HepG2 (cell line): ENCODE measurements at regions not wholly inside any gene's neighbourhood (a gene's known extent, or its start where the extent isn't known, plus 50 kb on each side); places are given as distances from the start of the nearest gene placed in this dataset.
"Not testable (repeated sequence)": the region's sequence is repeated elsewhere in the genome, so short reads cannot be mapped to it uniquely, and the experiment has no call there.

Source experiments
- ATAC-seq: fragments of 200-7000 bp; cut with Tn5 transposase; 3 replicates; pipeline ENCODE4 v1.9.1; 2020; ENCODE audit warnings: mild to moderate bottlenecking, moderate library complexity
- BruUV-seq: library from RNA; stranded (reverse); fragments of 400-500 nt; replicated peaks from 2 replicates; lab custom pipeline; 2021; lab: Mats Ljungman, UMichigan
- CTCF ChIA-PET: fragments of 300-600 bp; formaldehyde crosslinking; extraction: SDS; loops from one replicate; lab custom pipeline; 2021; ENCODE audit warnings: low total read pairs, inconsistent platforms, low intra/inter-chr PET ratio; lab: Yijun Ruan, JAX
- POLR2A ChIA-PET: fragments of 350-600 bp; sonication (Branson Sonifier 250); formaldehyde crosslinking; loops from one replicate; lab custom pipeline; 2020; ENCODE audit warnings: antibody characterized with exemption, inconsistent platforms; lab: Yijun Ruan, JAX
- DNase-seq: peaks from one replicate; pipeline ENCODE4 v3.0.0-alpha.2; 2015; ENCODE audit warnings: low spot score
- FAIRE-seq: peaks from 3 replicates; lab custom pipeline; 2011; peaks lifted over from hg19 to GRCh38; lab: Jason Lieb, UNC
- H2AFZ ChIP-seq: one replicate; pipeline ENCODE4 v1.6.1; 2011; ENCODE audit warnings: low read length, inconsistent platforms
- H3K27ac ChIP-seq: fragments of 300-600 bp; 3 replicates; pipeline ENCODE4 v1.8.0; 2011; ENCODE audit warnings: mixed run types, mild to moderate bottlenecking, mixed read lengths, low read length, inconsistent platforms; ENCODE audit not compliant: insufficient read depth; ENCODE audit errors: extremely low read length
- H3K27me3 ChIP-seq, 2 experiments: fragments of 200-600 bp in 1 of 2; 2 replicates in 1 of 2; 3 replicates in 1 of 2; pipeline versions ENCODE4 v1.6.0 to v1.8.0; 2011; ENCODE audit warnings: low read length in 2 of 2, mild to moderate bottlenecking in 2 of 2, moderate library complexity in 2 of 2, inconsistent platforms in 1 of 2; ENCODE audit not compliant: insufficient read depth in 2 of 2, control insufficient read depth in 1 of 2
- H3K36me3 ChIP-seq, 2 experiments: fragments of 200-600 bp in 1 of 2; replicated peaks in 1 of 2; 2 replicates in 1 of 2; 3 replicates in 1 of 2; pipeline versions ENCODE4 v1.5.1 to v1.8.0; 2011; ENCODE audit warnings: low read length in 2 of 2, inconsistent platforms in 1 of 2; ENCODE audit not compliant: insufficient read depth in 2 of 2, control insufficient read depth in 1 of 2
- H3K4me1 ChIP-seq: 2 replicates; pipeline ENCODE4 v1.5.1; 2012; ENCODE audit warnings: low read length, inconsistent platforms; ENCODE audit not compliant: insufficient read depth
- H3K4me2 ChIP-seq: 2 replicates; pipeline ENCODE4 v1.6.0; 2011; ENCODE audit warnings: low read depth, low read length, inconsistent platforms
- H3K4me3 ChIP-seq, 3 experiments: fragments of 200-600 bp in 1 of 3; sonication (generic), shearing (Covaris generic) in 1 of 3; replicated peaks in 1 of 3; 2 replicates each; pipeline ENCODE4 v1.5.1; 2011 to 2016; ENCODE audit warnings: low read length in 3 of 3, inconsistent platforms in 2 of 3, low read depth in 2 of 3, mild to moderate bottlenecking in 2 of 3, control low read depth in 1 of 3, mixed read lengths in 1 of 3; ENCODE audit not compliant: insufficient read depth in 1 of 3
- H3K79me2 ChIP-seq: one replicate; pipeline ENCODE4 v1.6.1; 2011; ENCODE audit warnings: low read length, inconsistent platforms; ENCODE audit not compliant: insufficient read depth
- H3K9ac ChIP-seq: 2 replicates; pipeline ENCODE4 v1.6.0; 2011; ENCODE audit warnings: mild to moderate bottlenecking, low read depth, low read length, inconsistent platforms; ENCODE audit not compliant: insufficient read depth
- H3K9me3 ChIP-seq: 2 replicates; pipeline ENCODE4 v1.5.1; 2012; ENCODE audit warnings: mild to moderate bottlenecking, low read length
- H4K20me1 ChIP-seq: 2 replicates; pipeline ENCODE4 v1.6.0; 2011; ENCODE audit warnings: inconsistent platforms, mild to moderate bottlenecking, low read length, moderate library complexity; ENCODE audit not compliant: insufficient read depth
- HMGA1 ChIP-seq: sonication (generic); formaldehyde crosslinking; conservative IDR thresholded peaks from 2 replicates; pipeline ENCODE4 v1.4.0; 2020; ENCODE audit warnings: missing genetic modification reagents
- MAFF ChIP-seq: IDR thresholded peaks from 2 replicates; pipeline ENCODE4 v1.6.1; 2011; ENCODE audit warnings: low read depth, low read length, improper control_type of control experiment
- MAFK ChIP-seq, 2 experiments: IDR thresholded peaks in 1 of 2; conservative IDR thresholded peaks in 1 of 2; 2 replicates each; pipeline ENCODE4 v1.6.1; 2011; ENCODE audit warnings: improper control_type of control experiment in 2 of 2, low read length in 2 of 2
- MIER3 ChIP-seq: IDR thresholded peaks from 2 replicates; pipeline ENCODE4 v1.6.1; 2016; ENCODE audit warnings: missing compliant biosample characterization, borderline replicate concordance
- MNT ChIP-seq: fragments of 450-650 bp; IDR thresholded peaks from 2 replicates; pipeline ENCODE4 v1.6.1; 2016
- SKI ChIP-seq: fragments of 450-650 bp; IDR thresholded peaks from one replicate; pipeline ENCODE4 v1.6.1; 2018; ENCODE audit warnings: mild to moderate bottlenecking; ENCODE audit not compliant: partially characterized antibody
- WGBS: methylation state at CpG from one replicate; pipeline ENCODE4 v1.1.6; 2017; ENCODE audit warnings: low lambda C conversion rate; 5-methylcytosine and 5-hydroxymethylcytosine counted together
- in situ Hi-C: cut with HindIII; loops from 2 replicates; pipeline ENCODE4 v1.10.0; 2017; ENCODE audit warnings: low pct_unique_long_range_greater_than_20kb; ENCODE audit not compliant: extremely low pct_ligation_motif_present
- intact Hi-C: fragments of 100-400 bp; cut with micrococcal nuclease; formaldehyde crosslinking; loops from one replicate; pipeline ENCODE4 v1.10.0; 2022; ENCODE audit not compliant: unreplicated experiment

GRCh38 chr15:68495221-68495950 lies 63.4 kb upstream of the ITGA11 start:
- no peak for FAIRE-seq
- 0% methylated on average over 1 of the region's 1 CpG for WGBS
- CTCF ChIA-PET = no interaction called here

GRCh38 chr15:68495981-68496705 lies 64.2 kb upstream of the ITGA11 start:
- intact Hi-C loops (no loop called here), in situ Hi-C loops (no loop called here)
- DNase-seq (no peak), ATAC-seq (no peak), FAIRE-seq (no peak)
- TF ChIP-seq MAFK (conservative IDR thresholded peaks at IDR 0.05 in 1 of 2, IDR thresholded peaks at IDR 0.05 in 1 of 2; ENCODE audit: low read length in 2 of 2) = peak; percentile 15 to 60; a peak in 2 of 4 replicates
- TF ChIP-seq MIER3 (CRISPR knock-in tag) = no peak
- TF ChIP-seq SKI = no peak
- 0 out of 2 replicates have a peak, but pooled peaks have one; percentile 12 for TF ChIP-seq MAFF
- H3K9me3 ChIP-seq = no peaks in the 10 kb centered on the region
- ChIA-PET CTCF (no interaction called here), POLR2A (no interaction called here)
- H3K79me2 ChIP-seq = no peaks in the 10 kb centered on the region
- H3K36me3 ChIP-seq = no peaks in the 10 kb centered on the region
- no peak overlapping the region for H2AFZ ChIP-seq
- WGBS = 3% methylated on average over 3 of the region's 3 CpGs
- no peak overlapping the region for H3K9ac ChIP-seq
- H3K27ac ChIP-seq = no peak overlapping the region
- BruUV-seq = no TSS peak
- peaks cover 0 to 6% of the 10 kb centered on the region in 2 experiments; a peak in 2 of 5 replicates for H3K27me3 ChIP-seq
- no peaks in the 10 kb centered on the region for H4K20me1 ChIP-seq
- no peak overlapping the region for H3K4me3 ChIP-seq
- H3K4me1 ChIP-seq = no peaks in the 10 kb centered on the region
- H3K4me2 ChIP-seq = no peak overlapping the region

More at GRCh38 chr15:68495221-68495950, 63.4 kb upstream of the ITGA11 start:
- Histone ChIP-seq H3K36me3 (no peaks in the 10 kb centered on the region), H4K20me1 (no peaks in the 10 kb centered on the region), H3K9me3 (no peaks in the 10 kb centered on the region), H3K9ac (no peak overlapping the region), H3K4me3 (no peak overlapping the region), H3K27ac (no peak overlapping the region), H3K4me1 (no peaks in the 10 kb centered on the region), H3K27me3 (peaks cover 0 to 6% of the 10 kb centered on the region in 2 experiments; a peak in 2 of 5 replicates), H3K4me2 (no peak overlapping the region), H2AFZ (no peak overlapping the region), H3K79me2 (no peaks in the 10 kb centered on the region)
- intact Hi-C loops (no loop called here), in situ Hi-C loops (no loop called here)
- POLR2A ChIA-PET = no interaction called here
- DNase-seq (no peak), ATAC-seq (no peak)
- BruUV-seq = no TSS peak
- TF ChIP-seq HMGA1 (CRISPR knock-in tag) = no peak
- peak; percentile 96 for TF ChIP-seq MNT

GRCh38 chr15:68496751-68497150 lies 64.8 kb upstream of the ITGA11 start:
- H3K27ac ChIP-seq, H3K9ac ChIP-seq, H3K4me1 ChIP-seq, in situ Hi-C loops, H3K4me3 ChIP-seq, intact Hi-C loops, H3K36me3 ChIP-seq, DNase-seq, H3K79me2 ChIP-seq, H3K9me3 ChIP-seq, FAIRE-seq, H4K20me1 ChIP-seq, POLR2A ChIA-PET, H3K4me2 ChIP-seq, H2AFZ ChIP-seq, ATAC-seq, CTCF ChIA-PET, BruUV-seq: not testable (repeated sequence)
- H3K27me3 ChIP-seq = peaks cover 0 to 12% of the 10 kb centered on the region in 2 experiments; a peak in 3 of 5 replicates
- WGBS = 17% methylated on average over 3 of the region's 3 CpGs
